ENCODE measurements at regions not wholly inside any gene's neighbourhood (a gene's known extent, or its start where the extent isn't known, plus 50 kb on each side); places are given as distances from the start of the nearest gene placed in this dataset.
"Not testable (repeated sequence)": the region's sequence is repeated elsewhere in the genome, so short reads cannot be mapped to it uniquely, and the experiment has no call there.

DNA sequence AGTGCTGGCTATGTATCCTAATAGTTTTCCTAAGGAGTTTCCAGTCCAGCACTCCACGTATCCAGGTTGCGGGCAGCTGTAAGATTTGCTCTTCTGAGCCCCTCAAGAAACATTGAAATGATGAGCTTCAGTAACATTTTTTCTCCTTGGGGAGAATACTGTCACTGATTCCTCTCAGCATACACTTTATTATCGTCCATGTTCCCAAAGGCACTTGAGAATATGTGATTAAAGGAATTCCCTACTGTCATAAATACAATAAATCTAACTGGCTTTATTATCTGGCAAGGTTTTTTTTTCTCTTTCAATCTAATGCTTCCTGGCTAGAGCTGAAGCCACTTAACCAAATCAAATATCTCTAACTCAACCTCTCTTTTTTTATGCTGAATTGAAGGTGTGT lies 359.2 kb upstream of the PKN2 start:
- H3K4me3 ChIP-seq (ENCODE audit: low read length): no peak overlapping the region
- no peaks in the 10 kb centered on the region for H3K9me2 ChIP-seq (replicated peaks; ENCODE audit: insufficient read depth, low read length)
- H3K79me2 ChIP-seq (ENCODE audit: low read length): no peaks in the 10 kb centered on the region
- H3K27ac ChIP-seq (ENCODE audit: low read length): no peak overlapping the region
- H3K9ac ChIP-seq (ENCODE audit: low read length): no peak overlapping the region
- 0 out of 2 replicates have a peak, but pooled peaks cover 2% of the 10 kb centered on the region for H3K27me3 ChIP-seq (ENCODE audit: low read length)
- H3K36me3 ChIP-seq (ENCODE audit: insufficient read depth, low read length): no peaks in the 10 kb centered on the region
- DNase-seq: no peak
- no peaks in the 10 kb centered on the region for H3K4me1 ChIP-seq (ENCODE audit: low read length)
- no peak overlapping the region for H2AFZ ChIP-seq (ENCODE audit: low read length)
- H4K20me1 ChIP-seq (ENCODE audit: insufficient read depth, low read depth, low read length): no peaks in the 10 kb centered on the region
- H3K9me3 ChIP-seq (ENCODE audit: low read length): no peaks in the 10 kb centered on the region
- no peak overlapping the region for H3K4me2 ChIP-seq (ENCODE audit: low read depth, low read length, poor library complexity, severe bottlenecking)

DNA sequence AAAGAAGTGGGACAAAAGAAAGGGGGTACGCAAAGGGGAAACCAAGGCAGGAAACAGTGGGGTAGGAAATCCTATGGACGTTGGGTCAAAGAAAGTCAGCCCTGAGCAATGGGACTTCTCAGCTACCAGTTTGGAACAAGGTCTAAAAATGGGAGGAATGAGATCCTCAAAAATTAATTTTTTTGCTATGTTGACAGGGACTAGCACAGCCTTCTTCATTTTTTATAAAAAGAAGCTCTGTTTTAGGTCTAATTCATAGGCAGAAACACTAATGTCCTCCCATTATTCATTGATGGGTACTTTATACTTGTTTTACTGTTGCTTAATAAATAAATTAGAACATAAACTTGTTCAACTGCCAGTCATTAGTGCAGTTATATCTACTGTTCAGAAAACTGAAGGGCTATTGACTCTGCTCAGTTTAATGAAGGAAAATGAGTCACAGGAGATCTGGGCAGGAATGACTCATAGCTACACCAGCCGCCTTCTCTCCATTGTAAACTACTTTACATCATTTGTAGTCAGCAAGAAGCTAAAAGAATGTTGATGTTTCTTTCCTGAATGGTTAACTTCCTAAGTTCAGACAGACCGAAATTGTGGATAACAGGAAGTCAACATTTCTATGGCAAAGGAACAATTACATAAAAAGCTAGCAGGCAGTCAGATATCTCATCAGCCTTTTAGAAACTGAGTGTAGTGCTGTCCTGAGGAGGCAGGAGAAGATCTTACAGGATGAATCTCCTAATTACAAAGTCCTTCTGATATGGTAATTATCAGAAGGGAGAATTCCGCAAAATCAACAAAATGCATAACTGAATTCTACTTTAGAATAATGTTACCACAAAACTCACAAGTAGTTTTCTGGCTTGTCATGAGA lies 356.4 kb upstream of the PKN2 start:
- Histone ChIP-seq H3K9ac (ENCODE audit: low read length) (no peak overlapping the region), H3K4me3 (ENCODE audit: low read length) (no peak overlapping the region), H3K36me3 (ENCODE audit: insufficient read depth, low read length) (no peaks in the 10 kb centered on the region), H3K4me1 (ENCODE audit: low read length) (no peaks in the 10 kb centered on the region), H3K4me2 (ENCODE audit: low read depth, low read length, poor library complexity, severe bottlenecking) (no peak overlapping the region), H3K27ac (ENCODE audit: low read length) (no peak overlapping the region), H4K20me1 (ENCODE audit: insufficient read depth, low read depth, low read length) (no peaks in the 10 kb centered on the region), H2AFZ (ENCODE audit: low read length) (no peak overlapping the region), H3K27me3 (ENCODE audit: low read length) (no peaks in the 10 kb centered on the region), H3K9me3 (ENCODE audit: low read length) (no peaks in the 10 kb centered on the region), H3K79me2 (ENCODE audit: low read length) (no peaks in the 10 kb centered on the region), H3K9me2 (replicated peaks; ENCODE audit: insufficient read depth, low read length) (no peaks in the 10 kb centered on the region)
- no peak for DNase-seq

DNA sequence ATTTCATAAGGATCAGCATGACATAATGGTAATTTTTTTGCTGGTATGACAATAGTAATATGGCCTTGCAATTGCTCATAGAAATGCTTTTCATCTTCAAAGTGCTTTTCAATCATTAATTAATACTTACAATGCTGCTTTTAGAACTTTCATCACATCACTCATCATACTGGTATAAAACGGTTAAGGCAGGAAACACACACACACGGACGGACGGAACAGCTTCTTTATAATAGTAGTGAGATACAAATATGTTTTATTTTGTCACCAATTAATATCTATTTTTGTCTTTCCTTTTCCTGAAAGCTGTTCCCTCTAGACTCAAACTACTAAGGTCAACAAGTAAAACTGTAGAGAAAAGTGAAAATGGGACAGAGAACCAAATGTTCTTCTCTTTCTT lies 353.9 kb upstream of the PKN2 start:
- Histone ChIP-seq H3K36me3 (ENCODE audit: insufficient read depth, low read length) (no peaks in the 10 kb centered on the region), H3K4me3 (ENCODE audit: low read length) (no peak overlapping the region), H3K9me3 (ENCODE audit: low read length) (no peaks in the 10 kb centered on the region), H3K27ac (ENCODE audit: low read length) (no peak overlapping the region), H3K27me3 (ENCODE audit: low read length) (no peaks in the 10 kb centered on the region), H3K4me2 (ENCODE audit: low read depth, low read length, poor library complexity, severe bottlenecking) (no peak overlapping the region), H3K9ac (ENCODE audit: low read length) (no peak overlapping the region), H4K20me1 (ENCODE audit: insufficient read depth, low read depth, low read length) (no peaks in the 10 kb centered on the region), H3K9me2 (replicated peaks; ENCODE audit: insufficient read depth, low read length) (no peaks in the 10 kb centered on the region), H2AFZ (ENCODE audit: low read length) (no peak overlapping the region), H3K79me2 (ENCODE audit: low read length) (no peaks in the 10 kb centered on the region), H3K4me1 (ENCODE audit: low read length) (no peaks in the 10 kb centered on the region)
- no peak for DNase-seq

DNA sequence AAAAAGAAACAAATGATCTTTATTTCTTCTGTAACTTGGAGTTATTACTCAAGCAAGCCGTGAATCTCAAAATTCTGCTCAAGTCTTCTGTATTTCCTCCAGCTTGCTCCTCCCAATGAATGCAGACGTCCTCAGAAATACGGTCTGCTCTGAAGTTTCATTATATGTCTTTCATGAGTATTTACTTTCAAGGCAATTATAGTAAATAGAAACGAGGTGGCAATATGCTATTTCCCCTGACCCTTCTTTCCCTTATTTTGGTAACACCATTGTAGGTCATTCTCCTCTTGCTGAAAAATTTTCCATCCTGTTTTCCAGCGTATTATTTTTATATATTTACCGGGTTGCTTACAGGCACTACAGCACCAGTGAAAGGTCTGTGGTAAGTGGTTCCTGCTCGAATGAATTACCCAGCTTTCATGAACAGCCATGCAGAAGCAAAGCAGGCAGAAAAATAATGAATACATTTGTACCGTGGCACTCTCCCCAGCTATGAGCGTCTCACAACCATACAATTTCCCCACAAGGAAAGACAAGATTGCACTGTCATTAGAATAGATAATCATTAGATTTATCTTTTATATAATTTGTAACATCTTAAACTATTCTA lies 350.9 kb upstream of the PKN2 start:
- no peaks in the 10 kb centered on the region for H3K9me3 ChIP-seq (ENCODE audit: low read length)
- no peak for DNase-seq
- no peak overlapping the region for H3K27ac ChIP-seq (ENCODE audit: low read length)
- H3K4me3 ChIP-seq (ENCODE audit: low read length): no peak overlapping the region
- no peaks in the 10 kb centered on the region for H3K4me1 ChIP-seq (ENCODE audit: low read length)
- no peaks in the 10 kb centered on the region for H3K36me3 ChIP-seq (ENCODE audit: insufficient read depth, low read length)
- no peaks in the 10 kb centered on the region for H3K79me2 ChIP-seq (ENCODE audit: low read length)
- no peaks in the 10 kb centered on the region for H3K27me3 ChIP-seq (ENCODE audit: low read length)
- no peak overlapping the region for H3K4me2 ChIP-seq (ENCODE audit: low read depth, low read length, poor library complexity, severe bottlenecking)
- H2AFZ ChIP-seq (ENCODE audit: low read length): no peak overlapping the region
- H4K20me1 ChIP-seq (ENCODE audit: insufficient read depth, low read depth, low read length): no peaks in the 10 kb centered on the region
- H3K9ac ChIP-seq (ENCODE audit: low read length): no peak overlapping the region
- H3K9me2 ChIP-seq (replicated peaks; ENCODE audit: insufficient read depth, low read length): no peaks in the 10 kb centered on the region

DNA sequence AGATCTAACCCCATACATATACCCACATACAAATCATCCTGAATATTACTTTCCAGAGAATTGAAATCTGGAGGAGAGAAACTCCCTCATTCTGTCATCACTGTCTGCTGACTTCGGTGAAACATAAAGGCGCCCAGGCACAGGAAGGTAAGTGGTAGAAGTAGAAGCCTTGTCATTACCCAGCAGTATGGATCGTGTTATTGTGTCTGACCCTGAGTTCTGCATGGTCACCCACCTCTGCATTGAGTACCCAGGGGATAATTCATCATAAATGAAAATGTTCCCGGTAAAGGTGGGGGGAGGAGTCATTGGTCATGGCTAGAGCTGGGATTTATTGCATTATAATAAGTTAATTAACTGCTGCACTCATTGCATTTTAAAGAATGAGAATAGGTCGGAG lies 342.6 kb upstream of the PKN2 start:
- Histone ChIP-seq H3K36me3 (ENCODE audit: insufficient read depth, low read length) (no peaks in the 10 kb centered on the region), H3K9ac (ENCODE audit: low read length) (no peak overlapping the region), H3K4me3 (ENCODE audit: low read length) (no peak overlapping the region), H2AFZ (ENCODE audit: low read length) (no peak overlapping the region), H3K27ac (ENCODE audit: low read length) (no peak overlapping the region), H3K9me3 (ENCODE audit: low read length) (no peaks in the 10 kb centered on the region), H4K20me1 (ENCODE audit: insufficient read depth, low read depth, low read length) (no peaks in the 10 kb centered on the region), H3K4me2 (ENCODE audit: low read depth, low read length, poor library complexity, severe bottlenecking) (no peak overlapping the region), H3K4me1 (ENCODE audit: low read length) (no peaks in the 10 kb centered on the region), H3K27me3 (ENCODE audit: low read length) (no peaks in the 10 kb centered on the region), H3K79me2 (ENCODE audit: low read length) (no peaks in the 10 kb centered on the region), H3K9me2 (replicated peaks; ENCODE audit: insufficient read depth, low read length) (no peaks in the 10 kb centered on the region)
- DNase-seq: no peak

DNA sequence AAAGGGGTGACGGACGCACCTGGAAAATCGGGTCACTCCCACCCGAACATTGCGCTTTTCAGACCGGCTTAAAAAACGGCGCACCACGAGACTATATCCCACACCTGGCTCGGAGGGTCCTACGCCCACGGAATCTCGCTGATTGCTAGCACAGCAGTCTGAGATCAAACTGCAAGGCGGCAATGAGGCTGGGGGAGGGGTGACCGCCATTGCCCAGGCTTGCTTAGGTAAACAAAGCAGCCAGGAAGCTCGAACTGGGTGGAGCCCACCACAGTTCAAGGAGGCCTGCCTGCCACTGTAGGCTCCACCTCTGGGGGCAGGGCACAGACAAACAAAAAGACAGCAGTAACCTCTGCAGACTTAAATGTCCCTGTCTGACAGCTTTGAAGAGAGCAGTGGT lies 342.0 kb upstream of the PKN2 start:
- H3K4me3 ChIP-seq (ENCODE audit: low read length); H3K9me3 ChIP-seq (ENCODE audit: low read length); H3K4me1 ChIP-seq (ENCODE audit: low read length); H3K36me3 ChIP-seq (ENCODE audit: insufficient read depth, low read length); H3K4me2 ChIP-seq (ENCODE audit: low read depth, low read length, poor library complexity, severe bottlenecking); H3K27ac ChIP-seq (ENCODE audit: low read length); DNase-seq; H3K79me2 ChIP-seq (ENCODE audit: low read length); H3K9ac ChIP-seq (ENCODE audit: low read length); H3K9me2 ChIP-seq (replicated peaks; ENCODE audit: insufficient read depth, low read length); H2AFZ ChIP-seq (ENCODE audit: low read length); H3K27me3 ChIP-seq (ENCODE audit: low read length); H4K20me1 ChIP-seq (ENCODE audit: insufficient read depth, low read depth, low read length): not testable (repeated sequence)

DNA sequence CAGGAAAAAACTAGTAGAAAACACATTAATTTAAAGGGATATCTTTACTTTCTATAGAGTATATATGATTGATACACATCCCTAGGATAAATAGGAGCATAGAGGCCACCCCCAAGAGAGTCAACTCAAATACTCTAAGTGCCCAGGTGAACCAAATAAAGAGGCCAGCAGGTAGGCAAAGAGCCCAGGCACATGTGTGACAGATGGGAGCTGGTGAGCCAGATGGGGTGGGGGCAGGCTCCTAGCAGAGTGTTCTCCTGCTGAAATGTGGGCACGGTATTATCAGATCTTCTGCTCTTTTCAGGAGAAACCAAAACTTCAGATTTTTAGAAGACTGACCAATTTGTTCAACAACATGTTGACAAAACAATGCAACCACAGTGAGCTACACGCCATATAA lies 333.4 kb upstream of the PKN2 start:
- H3K9ac ChIP-seq (ENCODE audit: low read length): no peak overlapping the region
- no peak overlapping the region for H2AFZ ChIP-seq (ENCODE audit: low read length)
- H3K9me3 ChIP-seq (ENCODE audit: low read length): no peaks in the 10 kb centered on the region
- H3K79me2 ChIP-seq (ENCODE audit: low read length): no peaks in the 10 kb centered on the region
- H3K27me3 ChIP-seq (ENCODE audit: low read length): no peaks in the 10 kb centered on the region
- H3K4me3 ChIP-seq (ENCODE audit: low read length): no peak overlapping the region
- no peak overlapping the region for H3K4me2 ChIP-seq (ENCODE audit: low read depth, low read length, poor library complexity, severe bottlenecking)
- H3K36me3 ChIP-seq (ENCODE audit: insufficient read depth, low read length): no peaks in the 10 kb centered on the region
- no peaks in the 10 kb centered on the region for H3K4me1 ChIP-seq (ENCODE audit: low read length)
- no peak overlapping the region for H3K27ac ChIP-seq (ENCODE audit: low read length)
- no peak for DNase-seq
- no peaks in the 10 kb centered on the region for H4K20me1 ChIP-seq (ENCODE audit: insufficient read depth, low read depth, low read length)
- H3K9me2 ChIP-seq (replicated peaks; ENCODE audit: insufficient read depth, low read length): no peaks in the 10 kb centered on the region

DNA sequence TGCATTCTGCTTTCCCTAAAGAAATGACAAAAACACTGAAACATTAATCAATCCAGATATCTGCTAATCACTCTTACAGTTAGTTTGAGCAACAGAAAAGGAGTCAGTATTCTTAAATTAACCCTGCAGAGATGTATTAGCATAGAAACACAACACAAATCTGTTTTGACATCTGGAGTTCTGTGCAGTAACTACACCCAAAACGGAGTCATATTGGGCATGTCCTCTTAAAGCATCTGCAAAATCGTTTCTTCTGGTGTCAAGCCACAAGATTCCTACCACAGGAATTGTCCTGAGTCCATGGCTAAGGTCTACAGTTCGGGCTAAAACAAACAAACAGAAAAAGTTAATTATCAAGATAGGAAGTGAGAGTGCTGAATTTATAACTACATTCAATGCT lies 332.1 kb upstream of the PKN2 start:
- Histone ChIP-seq H3K9me3 (ENCODE audit: low read length) (no peaks in the 10 kb centered on the region), H3K79me2 (ENCODE audit: low read length) (no peaks in the 10 kb centered on the region), H3K9me2 (replicated peaks; ENCODE audit: insufficient read depth, low read length) (no peaks in the 10 kb centered on the region), H3K4me1 (ENCODE audit: low read length) (no peaks in the 10 kb centered on the region), H3K36me3 (ENCODE audit: insufficient read depth, low read length) (no peaks in the 10 kb centered on the region), H3K4me3 (ENCODE audit: low read length) (no peak overlapping the region), H3K27ac (ENCODE audit: low read length) (no peak overlapping the region), H2AFZ (ENCODE audit: low read length) (no peak overlapping the region), H3K4me2 (ENCODE audit: low read depth, low read length, poor library complexity, severe bottlenecking) (no peak overlapping the region), H4K20me1 (ENCODE audit: insufficient read depth, low read depth, low read length) (no peaks in the 10 kb centered on the region), H3K9ac (ENCODE audit: low read length) (no peak overlapping the region), H3K27me3 (ENCODE audit: low read length) (no peaks in the 10 kb centered on the region)
- DNase-seq: no peak
